Smooth muscle cell (in vitro differentiated cells): ENCODE measurements at regions not wholly inside any gene's neighbourhood (a gene's known extent, or its start where the extent isn't known, plus 50 kb on each side); places are given as distances from the start of the nearest gene placed in this dataset.

Experiments
- DNase-seq: peaks from one replicate; lab custom pipeline; 2025; ENCODE audit not compliant: unreplicated experiment; lab: John Stamatoyannopoulos, UW
- H2AFZ ChIP-seq: fragments of 200-600 bp; sonication (generic); 2 replicates; pipeline ENCODE4 v1.6.0; 2016; ENCODE audit warnings: antibody characterized with exemption, low read depth, mild to moderate bottlenecking
- H3F3A ChIP-seq: fragments of 200-600 bp; sonication (generic); 2 replicates; pipeline ENCODE4 v1.6.0; 2017; ENCODE audit warnings: antibody characterized with exemption, low read depth
- H3K27ac ChIP-seq: fragments of 200-600 bp; sonication (generic); 2 replicates; pipeline ENCODE4 v1.5.1; 2016; ENCODE audit warnings: low read depth, mild to moderate bottlenecking
- H3K27me3 ChIP-seq: fragments of 200-600 bp; sonication (generic); 2 replicates; pipeline ENCODE4 v1.6.1; 2016; ENCODE audit warnings: low read depth, mild to moderate bottlenecking
- H3K36me3 ChIP-seq: fragments of 200-600 bp; sonication (generic); 2 replicates; pipeline ENCODE4 v1.5.1; 2016; ENCODE audit warnings: low read depth
- H3K4me1 ChIP-seq: fragments of 200-600 bp; sonication (generic); 2 replicates; pipeline ENCODE4 v1.5.1; 2016; ENCODE audit warnings: low read depth
- H3K4me2 ChIP-seq: fragments of 200-600 bp; sonication (generic); 2 replicates; pipeline ENCODE4 v1.6.0; 2016; ENCODE audit warnings: mild to moderate bottlenecking
- H3K4me3 ChIP-seq: fragments of 200-600 bp; sonication (generic); 2 replicates; pipeline ENCODE4 v1.5.1; 2016; ENCODE audit warnings: mild to moderate bottlenecking
- H3K79me2 ChIP-seq: fragments of 200-600 bp; sonication (generic); 2 replicates; pipeline ENCODE4 v1.6.0; 2016; ENCODE audit warnings: low read depth, mild to moderate bottlenecking
- H3K9ac ChIP-seq: fragments of 200-600 bp; sonication (generic); 2 replicates; pipeline ENCODE4 v1.6.0; 2016; ENCODE audit warnings: low read depth
- H3K9me3 ChIP-seq: fragments of 200-600 bp; sonication (generic); replicated peaks from 2 replicates; pipeline ENCODE4 v1.5.1; 2016; ENCODE audit warnings: low read depth
- H4K20me1 ChIP-seq: fragments of 200-600 bp; sonication (generic); 2 replicates; pipeline ENCODE4 v1.6.0; 2016; ENCODE audit warnings: low read depth
- CTCF ChIP-seq: fragments of 200-600 bp; sonication (generic); IDR thresholded peaks from 2 replicates; pipeline ENCODE4 v1.5.1; 2017; ENCODE audit warnings: borderline replicate concordance, mild to moderate bottlenecking, antibody characterized with exemption; ENCODE audit not compliant: insufficient read depth, poor library complexity, severe bottlenecking
- WGBS: methylation state at CpG from one replicate; pipeline ENCODE4 v1.1.7; 2016; ENCODE audit warnings: low lambda C conversion rate; 5-methylcytosine and 5-hydroxymethylcytosine counted together

GRCh38 chr20:17161673-17162481 lies 65.0 kb upstream of the PCSK2 start:
- Histone ChIP-seq H3K9ac (no peak overlapping the region), H3K9me3 (no peaks in the 10 kb centered on the region), H3K79me2 (no peaks in the 10 kb centered on the region), H3K27me3 (no peaks in the 10 kb centered on the region), H3K4me2 (no peak overlapping the region), H3K36me3 (no peaks in the 10 kb centered on the region), H2AFZ (no peak overlapping the region), H3K4me3 (no peak overlapping the region), H3K27ac (no peak overlapping the region), H4K20me1 (no peaks in the 10 kb centered on the region), H3F3A (no peaks in the 10 kb centered on the region), H3K4me1 (no peaks in the 10 kb centered on the region)
- 50% methylated on average over 6 of the region's 6 CpGs for WGBS
- no peak for DNase-seq
- no peak for TF ChIP-seq CTCF

- no peaks in the 10 kb centered on the region for H3K27me3 ChIP-seq
- no peaks in the 10 kb centered on the region for H3K79me2 ChIP-seq
- no peak for TF ChIP-seq CTCF
Measured at GRCh38 chr20:17168026-17168612, 58.7 kb upstream of the PCSK2 start.

GRCh38 chr20:17169585-17170136 lies 57.2 kb upstream of the PCSK2 start:
- Histone ChIP-seq H3K9ac (no peak overlapping the region), H3K27me3 (no peaks in the 10 kb centered on the region), H3K4me1 (no peaks in the 10 kb centered on the region), H3K79me2 (no peaks in the 10 kb centered on the region), H2AFZ (no peak overlapping the region), H3K27ac (no peak overlapping the region), H3K9me3 (no peaks in the 10 kb centered on the region), H3K4me2 (no peak overlapping the region), H3K4me3 (no peak overlapping the region), H3K36me3 (no peaks in the 10 kb centered on the region), H3F3A (no peaks in the 10 kb centered on the region), H4K20me1 (no peaks in the 10 kb centered on the region)
- no peak for DNase-seq
- 54% methylated on average over 5 of the region's 5 CpGs for WGBS
- TF ChIP-seq CTCF, result no peak

More at GRCh38 chr20:17168026-17168612, 58.7 kb upstream of the PCSK2 start:
- Histone ChIP-seq H3K9ac (no peak overlapping the region), H3K27ac (no peak overlapping the region), H3K4me2 (no peak overlapping the region), H2AFZ (no peak overlapping the region), H3K36me3 (no peaks in the 10 kb centered on the region), H3F3A (no peaks in the 10 kb centered on the region), H3K4me3 (no peak overlapping the region), H4K20me1 (no peaks in the 10 kb centered on the region), H3K4me1 (no peaks in the 10 kb centered on the region), H3K9me3 (no peaks in the 10 kb centered on the region)
- WGBS, result 75% methylated on average over 4 of the region's 4 CpGs
- DNase-seq, result no peak
